Thyroid gland (tissue), 4 donors: ENCODE measurements at regions not wholly inside any gene's neighbourhood (a gene's known extent, or its start where the extent isn't known, plus 50 kb on each side); places are given as distances from the start of the nearest gene placed in this dataset.

Experiments used
- DNase-seq, 2 donors: peaks; one replicate each; pipeline ENCODE4 v3.0.0-alpha.2; 2019
- H3K27ac ChIP-seq, 3 donors: fragments of 200-600 bp; sonication (generic); 1 replicate in 2 of 3; 2 replicates in 1 of 3; pipeline ENCODE4 v1.5.1; 2016 to 2019; ENCODE audit warnings: mild to moderate bottlenecking in 1 of 3, moderate library complexity in 1 of 3
- H3K27me3 ChIP-seq: fragments of 200-600 bp; sonication (generic); one replicate; pipeline ENCODE4 v1.5.1; 2019
- H3K36me3 ChIP-seq, 2 donors: fragments of 200-600 bp; sonication (generic); one replicate each; pipeline ENCODE4 v1.5.1; 2016 to 2019
- H3K4me1 ChIP-seq, 2 donors: fragments of 200-600 bp; sonication (generic); one replicate each; pipeline ENCODE4 v1.5.1; 2017 to 2019
- H3K4me3 ChIP-seq, 3 donors: fragments of 200-600 bp; sonication (generic); replicated peaks in 1 of 3; 1 replicate in 2 of 3; 2 replicates in 1 of 3; pipeline ENCODE4 v1.5.1; 2016; ENCODE audit warnings: mild to moderate bottlenecking in 1 of 3
- H3K9me3 ChIP-seq: fragments of 200-600 bp; sonication (generic); one replicate; pipeline ENCODE4 v1.5.1; 2017
- CTCF ChIP-seq, 6 experiments: fragments of 200-600 bp in 3 of 6; fragments of 450-650 bp in 3 of 6; sonication (generic) in 3 of 6; IDR thresholded peaks; one replicate each; pipeline ENCODE4 v1.5.1; 2016 to 2019; ENCODE audit warnings: antibody characterized with exemption in 6 of 6, mild to moderate bottlenecking in 2 of 6, inconsistent platforms in 1 of 6, moderate library complexity in 1 of 6
- POLR2A ChIP-seq, 2 donors: fragments of 450-650 bp; IDR thresholded peaks; one replicate each; pipeline ENCODE4 v1.6.1; 2017; ENCODE audit warnings: antibody characterized with exemption in 2 of 2, mild to moderate bottlenecking in 2 of 2, moderate library complexity in 1 of 2
- WGBS, 2 donors: methylation state at CpG; one replicate each; pipeline ENCODE4 v1.1.5; 2017; 5-methylcytosine and 5-hydroxymethylcytosine counted together
- intact Hi-C: fragments of 100-400 bp; cut with DNase I; formaldehyde crosslinking; loops from one replicate; pipeline ENCODE4 v1.15.1; 2023

GRCh38 chr20:11556410-11556809 is 361.3 kb upstream of the BTBD3 start:
- H3K4me3 ChIP-seq: no peak overlapping the region
- no peaks in the 10 kb centered on the region for H3K4me1 ChIP-seq
- no peak for TF ChIP-seq CTCF (IDR thresholded peaks at IDR 0.05)
- TF ChIP-seq POLR2A (IDR thresholded peaks at IDR 0.05): no peak
- WGBS, 2 donors: 47 to 59% methylated on average over 2 of the region's 2 CpGs
- DNase-seq: no peak
- no peaks in the 10 kb centered on the region for H3K9me3 ChIP-seq
- H3K27ac ChIP-seq: no peak overlapping the region
- intact Hi-C loops: no loop called here
- no peaks in the 10 kb centered on the region for H3K36me3 ChIP-seq
- no peaks in the 10 kb centered on the region for H3K27me3 ChIP-seq

GRCh38 chr20:11564491-11564890 is 353.2 kb upstream of the BTBD3 start:
- no peaks in the 10 kb centered on the region for H3K27me3 ChIP-seq
- peaks cover 0 to 6% of the 10 kb centered on the region in 2 donors for H3K4me1 ChIP-seq
- 71 to 75% methylated on average over 5 of the region's 5 CpGs for WGBS, 2 donors
- DNase-seq: no peak
- no peaks in the 10 kb centered on the region for H3K9me3 ChIP-seq
- intact Hi-C loops: no loop called here
- H3K36me3 ChIP-seq: no peaks in the 10 kb centered on the region
- TF ChIP-seq CTCF (IDR thresholded peaks at IDR 0.05) (no peak), POLR2A (IDR thresholded peaks at IDR 0.05) (no peak)
- no peak overlapping the region for H3K27ac ChIP-seq
- no peak overlapping the region for H3K4me3 ChIP-seq

- no peaks in the 10 kb centered on the region for H3K27me3 ChIP-seq
- no peak for TF ChIP-seq CTCF (IDR thresholded peaks at IDR 0.05)
- no peak for TF ChIP-seq POLR2A (IDR thresholded peaks at IDR 0.05)
- H3K9me3 ChIP-seq: no peaks in the 10 kb centered on the region
- WGBS, 2 donors: 78 to 79% methylated on average over 5 of the region's 5 CpGs
- no peaks in the 10 kb centered on the region for H3K4me1 ChIP-seq
- no peak overlapping the region for H3K4me3 ChIP-seq
- no peaks in the 10 kb centered on the region for H3K36me3 ChIP-seq
- no peak for DNase-seq
- intact Hi-C loops: no loop called here
- H3K27ac ChIP-seq: no peak overlapping the region
Observed at GRCh38 chr20:11569163-11569562, 348.5 kb upstream of the BTBD3 start.

- no peaks in the 10 kb centered on the region for H3K27me3 ChIP-seq
- 79 to 80% methylated on average over 4 of the region's 4 CpGs for WGBS, 2 donors
- no peaks in the 10 kb centered on the region for H3K9me3 ChIP-seq
- H3K4me1 ChIP-seq: no peaks in the 10 kb centered on the region
- H3K36me3 ChIP-seq: no peaks in the 10 kb centered on the region
- TF ChIP-seq POLR2A (IDR thresholded peaks at IDR 0.05) (no peak), CTCF (IDR thresholded peaks at IDR 0.05) (no peak)
- no peak overlapping the region for H3K4me3 ChIP-seq
- no peak overlapping the region for H3K27ac ChIP-seq
- no peak for DNase-seq
- intact Hi-C loops: no loop called here
Observed at GRCh38 chr20:11573507-11573906, 344.2 kb upstream of the BTBD3 start.

- no peaks in the 10 kb centered on the region for H3K27me3 ChIP-seq
- intact Hi-C loops: no loop called here
- no peak overlapping the region for H3K4me3 ChIP-seq
- no peaks in the 10 kb centered on the region for H3K36me3 ChIP-seq
- no peaks in the 10 kb centered on the region for H3K4me1 ChIP-seq
- no peak for DNase-seq
- no peaks in the 10 kb centered on the region for H3K9me3 ChIP-seq
- H3K27ac ChIP-seq: no peak overlapping the region
- TF ChIP-seq POLR2A (IDR thresholded peaks at IDR 0.05) (no peak), CTCF (IDR thresholded peaks at IDR 0.05) (no peak)
- WGBS, 2 donors: 84 to 86% methylated on average over 2 of the region's 2 CpGs
Observed at GRCh38 chr20:11581271-11581670, 336.4 kb upstream of the BTBD3 start.
